ENCODE measurements at regions not wholly inside any gene's neighbourhood (a gene's known extent, or its start where the extent isn't known, plus 50 kb on each side); places are given as distances from the start of the nearest gene placed in this dataset.

DNA sequence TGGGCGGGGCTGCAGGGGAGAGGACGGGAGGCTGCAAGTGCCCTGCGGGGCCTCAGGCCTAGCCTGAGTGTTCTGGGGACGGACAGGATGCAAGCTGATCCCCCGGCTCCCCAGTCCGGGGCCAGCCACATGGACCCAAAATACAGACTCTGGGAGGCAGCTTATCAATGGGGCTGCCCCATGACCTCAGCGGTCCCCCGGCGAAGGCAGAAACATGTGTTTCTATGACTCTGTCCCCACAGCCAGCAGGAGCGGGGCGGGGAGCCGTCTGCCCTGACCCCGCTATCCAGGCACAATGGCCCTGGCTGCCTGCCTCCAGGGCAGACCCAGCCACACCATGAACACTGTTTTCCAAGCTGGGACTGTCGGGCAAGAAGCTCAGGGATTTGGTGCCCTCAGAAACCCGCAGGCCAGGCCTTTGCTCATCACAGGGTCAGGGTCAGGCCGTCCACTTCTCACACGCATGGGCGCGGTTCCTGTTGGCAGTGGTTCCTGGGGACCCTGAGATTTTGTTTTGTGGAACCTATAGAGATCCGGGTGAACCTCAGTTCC lies 75.0 kb downstream of the RFLNA start:
- no peak for DNase-seq
- Histone ChIP-seq H3K27me3 (no peaks in the 10 kb centered on the region), H3K9me3 (no peaks in the 10 kb centered on the region), H3K27ac (peak overlapping the region; percentile 61 to 89), H3K36me3 (ENCODE audit: low read depth, missing control alignments) (no peaks in the 10 kb centered on the region), H3K4me3 (no peak overlapping the region), H3K4me1 (peaks cover 65% of the 10 kb centered on the region)
- TF ChIP-seq, protein P1, sequence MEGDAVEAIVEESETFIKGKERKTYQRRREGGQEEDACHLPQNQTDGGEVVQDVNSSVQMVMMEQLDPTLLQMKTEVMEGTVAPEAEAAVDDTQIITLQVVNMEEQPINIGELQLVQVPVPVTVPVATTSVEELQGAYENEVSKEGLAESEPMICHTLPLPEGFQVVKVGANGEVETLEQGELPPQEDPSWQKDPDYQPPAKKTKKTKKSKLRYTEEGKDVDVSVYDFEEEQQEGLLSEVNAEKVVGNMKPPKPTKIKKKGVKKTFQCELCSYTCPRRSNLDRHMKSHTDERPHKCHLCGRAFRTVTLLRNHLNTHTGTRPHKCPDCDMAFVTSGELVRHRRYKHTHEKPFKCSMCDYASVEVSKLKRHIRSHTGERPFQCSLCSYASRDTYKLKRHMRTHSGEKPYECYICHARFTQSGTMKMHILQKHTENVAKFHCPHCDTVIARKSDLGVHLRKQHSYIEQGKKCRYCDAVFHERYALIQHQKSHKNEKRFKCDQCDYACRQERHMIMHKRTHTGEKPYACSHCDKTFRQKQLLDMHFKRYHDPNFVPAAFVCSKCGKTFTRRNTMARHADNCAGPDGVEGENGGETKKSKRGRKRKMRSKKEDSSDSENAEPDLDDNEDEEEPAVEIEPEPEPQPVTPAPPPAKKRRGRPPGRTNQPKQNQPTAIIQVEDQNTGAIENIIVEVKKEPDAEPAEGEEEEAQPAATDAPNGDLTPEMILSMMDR (IDR thresholded peaks at IDR 0.05), result no peak
- TF ChIP-seq POLR2A (IDR thresholded peaks at IDR 0.05), result no peak
- intact Hi-C loops (cut with DNase I; ENCODE audit: low total_unique reads), result loop anchor here (10.0 kb wide), 1 partner anchor 55 kb away; no protein-coding TSS in a partner anchor
- 33 to 45% methylated on average over 15 to 20 of the region's 20 CpGs for WGBS, 2 donors

DNA sequence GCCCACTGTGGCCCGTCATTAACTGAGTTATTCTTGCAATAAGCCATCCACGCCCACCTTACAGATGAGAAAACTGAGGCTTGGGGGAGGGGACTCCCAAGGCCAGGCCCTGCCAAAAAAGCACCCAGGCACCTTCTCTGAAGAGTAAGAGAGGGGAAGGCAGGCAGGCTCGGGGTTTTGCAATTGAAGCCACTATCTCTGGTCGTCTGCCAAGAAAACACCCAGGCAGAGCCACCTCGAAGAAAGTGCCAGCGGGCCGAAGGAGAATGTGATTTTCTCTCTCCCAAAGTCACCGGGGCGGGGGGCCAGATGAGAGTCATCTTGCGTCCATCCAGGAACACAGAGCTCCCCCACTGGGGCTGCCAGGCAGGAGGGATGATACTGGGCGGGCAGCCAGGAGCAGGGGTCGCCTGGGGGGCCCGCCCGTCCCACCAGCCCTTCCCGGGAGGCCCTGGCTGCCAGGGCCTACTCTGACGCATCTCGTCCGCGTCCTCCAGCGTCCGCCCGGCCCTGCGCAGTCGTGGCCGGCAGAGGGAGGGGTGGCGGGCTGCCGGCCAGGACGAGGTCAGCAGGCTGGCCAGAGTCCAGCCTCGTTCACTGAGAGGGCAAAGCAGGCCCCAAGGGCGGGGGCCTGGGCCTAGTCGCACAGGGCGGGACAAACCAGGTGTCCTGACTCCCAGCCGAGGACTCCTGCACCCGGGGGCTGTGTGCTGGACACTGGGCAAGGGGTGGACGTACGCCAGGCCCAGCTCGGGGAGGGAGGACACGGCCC lies 74.3 kb downstream of the RFLNA start:
- no peaks in the 10 kb centered on the region for H3K36me3 ChIP-seq (ENCODE audit: low read depth, missing control alignments)
- TF ChIP-seq POLR2A (IDR thresholded peaks at IDR 0.05), result no peak
- TF ChIP-seq, protein P1 (IDR thresholded peaks at IDR 0.05), result peak in 1 of 3 experiments; percentile 52
- peak overlapping the region; percentile 61 to 89 for H3K27ac ChIP-seq
- 57 to 64% methylated on average over 8 to 38 of the region's 38 CpGs for WGBS, 2 donors
- no peaks in the 10 kb centered on the region for H3K27me3 ChIP-seq
- no peak overlapping the region for H3K4me3 ChIP-seq
- DNase-seq, result peak; percentile 93
- intact Hi-C loops (cut with DNase I; ENCODE audit: low total_unique reads), result no loop called here
- peaks cover 66% of the 10 kb centered on the region for H3K4me1 ChIP-seq
- H3K9me3 ChIP-seq, result no peaks in the 10 kb centered on the region

DNA sequence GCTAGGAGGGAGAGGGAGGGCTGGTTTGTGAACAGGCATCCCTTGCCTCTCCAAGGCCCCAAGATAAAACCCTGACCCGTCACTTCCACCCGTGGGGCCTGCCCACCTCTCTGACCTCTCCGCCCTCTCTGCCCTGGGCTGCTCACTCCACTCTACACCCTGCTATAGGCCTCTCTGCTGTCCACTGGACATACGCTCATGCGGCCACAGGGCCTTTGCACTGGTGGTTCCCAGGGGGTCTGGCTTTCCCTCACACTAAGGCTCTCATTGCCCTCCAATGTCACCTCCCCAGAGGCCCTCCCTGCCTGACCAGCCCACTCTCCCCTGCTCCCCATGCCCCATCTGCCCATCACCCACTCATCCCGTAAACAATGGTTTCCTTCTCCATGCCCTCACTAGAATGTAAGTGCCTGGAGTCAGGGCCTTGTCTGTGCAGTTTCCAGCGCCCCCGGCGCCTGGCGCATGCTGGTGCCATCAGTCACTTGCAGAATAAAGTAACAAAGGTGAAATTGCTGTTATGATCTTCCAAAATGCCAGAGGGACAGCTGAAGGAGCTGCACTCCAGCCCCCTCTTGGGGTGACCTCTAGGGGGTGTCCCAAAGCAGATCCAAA lies 73.6 kb downstream of the RFLNA start:
- Histone ChIP-seq H3K27ac (peak overlapping the region; percentile 61 to 89), H3K4me1 (peaks cover 73% of the 10 kb centered on the region), H3K36me3 (ENCODE audit: low read depth, missing control alignments) (no peaks in the 10 kb centered on the region), H3K4me3 (no peak overlapping the region), H3K9me3 (no peaks in the 10 kb centered on the region), H3K27me3 (no peaks in the 10 kb centered on the region)
- 85 to 87% methylated on average over 10 of the region's 10 CpGs for WGBS, 2 donors
- no peak for DNase-seq
- intact Hi-C loops (cut with DNase I; ENCODE audit: low total_unique reads), result no loop called here
- TF ChIP-seq POLR2A (IDR thresholded peaks at IDR 0.05), result no peak
- TF ChIP-seq, protein P1 (IDR thresholded peaks at IDR 0.05), result no peak

- no peak overlapping the region for H3K27ac ChIP-seq
- H3K36me3 ChIP-seq (ENCODE audit: low read depth, missing control alignments), result no peaks in the 10 kb centered on the region
- H3K27me3 ChIP-seq, result no peaks in the 10 kb centered on the region
- TF ChIP-seq, protein P1 (IDR thresholded peaks at IDR 0.05), result no peak
- TF ChIP-seq POLR2A (IDR thresholded peaks at IDR 0.05), result no peak
- no peak overlapping the region for H3K4me3 ChIP-seq
- 76 to 88% methylated on average over 23 of the region's 23 CpGs for WGBS, 2 donors
- no peaks in the 10 kb centered on the region for H3K9me3 ChIP-seq
- intact Hi-C loops (cut with DNase I; ENCODE audit: low total_unique reads), result no loop called here
- peak; percentile 53 for DNase-seq
- peaks cover 63% of the 10 kb centered on the region for H3K4me1 ChIP-seq
These were observed 71.0 kb downstream of the RFLNA start for GRCh38 chr12:124365726-124366430.

Small RNA genes in the stretch of these regions (small RNA-seq; reads per million reads assigned to genes)
- 0 reads per million in 2 donors for gene AC073916.1
